Spleen (tissue), 7 donors: ENCODE measurements at regions not wholly inside any gene's neighbourhood (a gene's known extent, or its start where the extent isn't known, plus 50 kb on each side); places are given as distances from the start of the nearest gene placed in this dataset.

ENCODE experiments used
- CTCF ChIP-seq, 11 experiments: fragments of 200-600 bp in 7 of 11; fragments of 450-650 bp in 4 of 11; sonication (generic) in 4 of 11; IDR thresholded peaks in 8 of 11; conservative IDR thresholded peaks in 3 of 11; 1 replicate in 7 of 11; 2 replicates in 4 of 11; pipeline versions ENCODE4 v1.4.0 to v1.8.0; 2016 to 2021; ENCODE audit warnings: antibody characterized with exemption in 11 of 11, inconsistent platforms in 4 of 11, mild to moderate bottlenecking in 1 of 11
- POLR2A ChIP-seq, 3 donors: fragments of 450-650 bp; IDR thresholded peaks; one replicate each; pipeline ENCODE4 v1.5.1; 2017; ENCODE audit warnings: antibody characterized with exemption in 3 of 3, mild to moderate bottlenecking in 1 of 3
- POLR2AphosphoS5 ChIP-seq, 3 donors: sonication (generic); formaldehyde crosslinking; IDR thresholded peaks; one replicate each; pipeline ENCODE4 v1.5.1; 2017; ENCODE audit warnings: antibody characterized with exemption in 3 of 3
- donor health status: DM: no; HTN: no; CAD: no; lungs with moderate emphysema.
- donor health status: DM: no; HTN: no; CAD: no.
- donor health status: DM: no; HTN: no; CAD: no.

GRCh38 chr7:46007194-46007593 lies 86.1 kb upstream of the IGFBP3 start:
- TF ChIP-seq CTCF (IDR thresholded peaks at IDR 0.05 in 8 of 11, conservative IDR thresholded peaks at IDR 0.05 in 3 of 11), result no peak
- TF ChIP-seq POLR2AphosphoS5 (IDR thresholded peaks at IDR 0.05), result no peak
- no peak for TF ChIP-seq POLR2A (IDR thresholded peaks at IDR 0.05)
